ENCODE measurements at regions not wholly inside any gene's neighbourhood (a gene's known extent, or its start where the extent isn't known, plus 50 kb on each side); places are given as distances from the start of the nearest gene placed in this dataset.
A peak's percentile ranks its signal among the peaks of the same experiment; 100 is the strongest.

DNA sequence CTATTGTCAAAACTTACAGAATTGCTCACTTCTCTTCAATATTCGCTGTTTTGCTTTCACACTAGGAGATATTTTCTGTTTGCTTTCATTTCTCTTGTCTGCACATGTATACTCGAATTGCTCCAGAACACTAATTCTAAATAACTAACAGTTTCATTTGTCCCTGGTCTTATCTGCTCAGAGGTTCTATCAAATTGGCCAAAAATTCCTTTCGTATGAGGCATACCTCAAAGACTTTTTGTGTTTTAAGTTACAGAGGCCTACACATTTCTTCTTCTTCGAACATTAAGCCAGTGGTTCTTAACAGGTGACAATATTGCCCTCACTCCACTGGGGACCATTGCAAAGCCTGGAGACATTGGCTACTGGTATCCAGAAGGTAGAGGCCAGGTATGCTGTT is 1314.6 kb downstream of the EFNB2 start:
- Histone ChIP-seq H3K4me1 (ENCODE audit: control insufficient read depth, extremely low read depth, insufficient read depth, low read length) (no peaks in the 10 kb centered on the region), H3K36me3 (ENCODE audit: control insufficient read depth, insufficient read depth, low read length) (no peaks in the 10 kb centered on the region), H3K79me2 (ENCODE audit: control insufficient read depth, insufficient read depth, low read length) (no peaks in the 10 kb centered on the region), H3K27ac (ENCODE audit: insufficient read depth, low read length) (no peak overlapping the region), H2AFZ (ENCODE audit: low read length) (no peak overlapping the region), H4K20me1 (ENCODE audit: control insufficient read depth, extremely low read depth, insufficient read depth, low read length) (no peaks in the 10 kb centered on the region), H3K4me2 (ENCODE audit: extremely low read depth, insufficient read depth, low read length) (no peak overlapping the region), H3K27me3 (ENCODE audit: control insufficient read depth, insufficient read depth, low read length) (no peaks in the 10 kb centered on the region), H3K9me3 (ENCODE audit: control insufficient read depth, insufficient read depth, low read depth, low read length) (no peaks in the 10 kb centered on the region), H3K4me3 (replicated peaks in 1 of 4; ENCODE audit: control extremely low read depth in 1 of 4, insufficient read depth in 1 of 4, low read depth in 3 of 4, low read length in 4 of 4) (no peak overlapping the region), H3K9ac (ENCODE audit: insufficient read depth, low read length) (no peak overlapping the region)
- DNase-seq (ENCODE audit: low read depth in 2 of 2), result peak; percentile 7 to 72
- TF ChIP-seq, protein P1, sequence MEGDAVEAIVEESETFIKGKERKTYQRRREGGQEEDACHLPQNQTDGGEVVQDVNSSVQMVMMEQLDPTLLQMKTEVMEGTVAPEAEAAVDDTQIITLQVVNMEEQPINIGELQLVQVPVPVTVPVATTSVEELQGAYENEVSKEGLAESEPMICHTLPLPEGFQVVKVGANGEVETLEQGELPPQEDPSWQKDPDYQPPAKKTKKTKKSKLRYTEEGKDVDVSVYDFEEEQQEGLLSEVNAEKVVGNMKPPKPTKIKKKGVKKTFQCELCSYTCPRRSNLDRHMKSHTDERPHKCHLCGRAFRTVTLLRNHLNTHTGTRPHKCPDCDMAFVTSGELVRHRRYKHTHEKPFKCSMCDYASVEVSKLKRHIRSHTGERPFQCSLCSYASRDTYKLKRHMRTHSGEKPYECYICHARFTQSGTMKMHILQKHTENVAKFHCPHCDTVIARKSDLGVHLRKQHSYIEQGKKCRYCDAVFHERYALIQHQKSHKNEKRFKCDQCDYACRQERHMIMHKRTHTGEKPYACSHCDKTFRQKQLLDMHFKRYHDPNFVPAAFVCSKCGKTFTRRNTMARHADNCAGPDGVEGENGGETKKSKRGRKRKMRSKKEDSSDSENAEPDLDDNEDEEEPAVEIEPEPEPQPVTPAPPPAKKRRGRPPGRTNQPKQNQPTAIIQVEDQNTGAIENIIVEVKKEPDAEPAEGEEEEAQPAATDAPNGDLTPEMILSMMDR (conservative IDR thresholded peaks at IDR 0.05 in 1 of 2, IDR thresholded peaks at IDR 0.05 in 1 of 2; ENCODE audit: low read depth in 1 of 2, low read length in 2 of 2), result no peak
- no peak for TF ChIP-seq EZH2 (IDR thresholded peaks at IDR 0.05; ENCODE audit: low read length, missing control alignments)

DNA sequence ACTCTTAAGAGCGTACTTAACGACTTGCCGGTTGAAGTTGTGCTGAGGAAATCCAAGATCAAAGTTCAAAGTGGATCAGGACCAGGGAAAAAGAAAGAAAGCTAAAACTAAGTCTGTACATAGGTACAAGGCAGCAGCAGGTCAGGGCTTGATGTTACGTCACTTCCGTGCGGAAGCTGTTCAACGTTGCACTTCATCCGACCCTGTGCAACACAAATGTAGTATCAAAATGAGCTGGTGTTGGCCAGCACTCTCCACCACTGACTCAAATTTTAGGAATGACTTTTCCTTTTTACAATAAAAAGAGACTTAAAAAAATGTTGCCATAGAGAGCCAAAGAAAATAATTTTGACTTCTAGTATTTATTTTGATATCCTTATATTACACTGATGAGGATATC is 1315.4 kb downstream of the EFNB2 start:
- H3K9me3 ChIP-seq (ENCODE audit: control insufficient read depth, insufficient read depth, low read depth, low read length), result no peaks in the 10 kb centered on the region
- no peak overlapping the region for H2AFZ ChIP-seq (ENCODE audit: low read length)
- H3K27me3 ChIP-seq (ENCODE audit: control insufficient read depth, insufficient read depth, low read length), result no peaks in the 10 kb centered on the region
- H3K9ac ChIP-seq (ENCODE audit: insufficient read depth, low read length), result no peak overlapping the region
- H3K27ac ChIP-seq (ENCODE audit: insufficient read depth, low read length), result no peak overlapping the region
- no peak for TF ChIP-seq EZH2 (IDR thresholded peaks at IDR 0.05; ENCODE audit: low read length, missing control alignments)
- TF ChIP-seq, protein P1 (conservative IDR thresholded peaks at IDR 0.05 in 1 of 2, IDR thresholded peaks at IDR 0.05 in 1 of 2; ENCODE audit: low read depth in 1 of 2, low read length in 2 of 2), result no peak
- no peaks in the 10 kb centered on the region for H3K79me2 ChIP-seq (ENCODE audit: control insufficient read depth, insufficient read depth, low read length)
- no peaks in the 10 kb centered on the region for H3K4me1 ChIP-seq (ENCODE audit: control insufficient read depth, extremely low read depth, insufficient read depth, low read length)
- H3K4me3 ChIP-seq (replicated peaks in 1 of 4; ENCODE audit: control extremely low read depth in 1 of 4, insufficient read depth in 1 of 4, low read depth in 3 of 4, low read length in 4 of 4), result no peak overlapping the region
- H3K36me3 ChIP-seq (ENCODE audit: control insufficient read depth, insufficient read depth, low read length), result no peaks in the 10 kb centered on the region
- no peak overlapping the region for H3K4me2 ChIP-seq (ENCODE audit: extremely low read depth, insufficient read depth, low read length)
- peak; percentile 56 to 71 for DNase-seq (ENCODE audit: low read depth in 2 of 2)
- no peaks in the 10 kb centered on the region for H4K20me1 ChIP-seq (ENCODE audit: control insufficient read depth, extremely low read depth, insufficient read depth, low read length)

DNA sequence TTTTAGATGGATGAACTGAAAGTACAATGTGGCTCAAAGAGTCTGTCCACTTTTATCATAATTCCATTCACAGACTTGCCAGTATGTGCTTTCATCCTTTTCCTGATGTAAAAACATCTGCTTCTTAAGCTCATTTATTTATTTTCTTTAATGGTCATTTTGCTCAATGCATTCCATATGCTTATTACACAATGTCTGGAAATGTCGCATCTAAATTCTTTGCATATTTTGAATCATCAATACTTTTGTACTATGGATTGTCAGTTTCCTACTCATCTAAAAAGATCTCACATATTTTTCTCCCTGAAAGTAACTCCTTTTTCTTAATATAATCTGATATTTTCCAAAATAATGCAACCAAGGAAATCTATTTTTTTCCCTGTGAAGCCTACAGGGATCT is 1315.8 kb downstream of the EFNB2 start:
- Histone ChIP-seq H3K9me3 (ENCODE audit: control insufficient read depth, insufficient read depth, low read depth, low read length) (no peaks in the 10 kb centered on the region), H3K36me3 (ENCODE audit: control insufficient read depth, insufficient read depth, low read length) (no peaks in the 10 kb centered on the region), H3K9ac (ENCODE audit: insufficient read depth, low read length) (no peak overlapping the region), H3K4me2 (ENCODE audit: extremely low read depth, insufficient read depth, low read length) (no peak overlapping the region), H3K4me3 (replicated peaks in 1 of 4; ENCODE audit: control extremely low read depth in 1 of 4, insufficient read depth in 1 of 4, low read depth in 3 of 4, low read length in 4 of 4) (no peak overlapping the region), H3K4me1 (ENCODE audit: control insufficient read depth, extremely low read depth, insufficient read depth, low read length) (no peaks in the 10 kb centered on the region), H3K79me2 (ENCODE audit: control insufficient read depth, insufficient read depth, low read length) (no peaks in the 10 kb centered on the region), H3K27me3 (ENCODE audit: control insufficient read depth, insufficient read depth, low read length) (no peaks in the 10 kb centered on the region), H2AFZ (ENCODE audit: low read length) (no peak overlapping the region), H3K27ac (ENCODE audit: insufficient read depth, low read length) (no peak overlapping the region), H4K20me1 (ENCODE audit: control insufficient read depth, extremely low read depth, insufficient read depth, low read length) (no peaks in the 10 kb centered on the region)
- no peak for TF ChIP-seq EZH2 (IDR thresholded peaks at IDR 0.05; ENCODE audit: low read length, missing control alignments)
- TF ChIP-seq, protein P1 (conservative IDR thresholded peaks at IDR 0.05 in 1 of 2, IDR thresholded peaks at IDR 0.05 in 1 of 2; ENCODE audit: low read depth in 1 of 2, low read length in 2 of 2), result no peak
- DNase-seq (ENCODE audit: low read depth in 2 of 2), result peak; percentile 47 to 58
